ENCODE measurements at regions not wholly inside any gene's neighbourhood (a gene's known extent, or its start where the extent isn't known, plus 50 kb on each side); places are given as distances from the start of the nearest gene placed in this dataset.

- no peak for TF ChIP-seq EP300 (IDR thresholded peaks at IDR 0.05)
These were observed 206.5 kb downstream of the MFSD1 start for GRCh38 chr3:159008401-159008800.

GRCh38 chr3:159018341-159018740 lies 216.5 kb downstream of the MFSD1 start:
- 78 to 87% methylated on average over 2 of the region's 2 CpGs for WGBS, 2 donors
- DNase-seq: no peak
- Histone ChIP-seq H3K4me3 (no peak overlapping the region), H3K27ac (no peak overlapping the region), H3K4me1 (no peaks in the 10 kb centered on the region), H3K36me3 (no peaks in the 10 kb centered on the region), H3K9me3 (peaks cover 0 to 6% (median 4%) of the 10 kb centered on the region in 4 donors), H3K27me3 (no peaks in the 10 kb centered on the region)
- intact Hi-C loops (cut with DNase I): no loop called here
- TF ChIP-seq POLR2A (IDR thresholded peaks at IDR 0.05) (no peak), POLR2AphosphoS5 (IDR thresholded peaks at IDR 0.05) (no peak), EP300 (IDR thresholded peaks at IDR 0.05) (no peak), CTCF (IDR thresholded peaks at IDR 0.05) (no peak)

More at GRCh38 chr3:159008401-159008800, 206.5 kb downstream of the MFSD1 start:
- no peaks in the 10 kb centered on the region for H3K36me3 ChIP-seq
- 54% methylated on average over 4 of the region's 4 CpGs for WGBS, 2 donors
- H3K27me3 ChIP-seq: no peaks in the 10 kb centered on the region
- H3K27ac ChIP-seq: no peak overlapping the region
- no peaks in the 10 kb centered on the region for H3K9me3 ChIP-seq
- H3K4me3 ChIP-seq: no peak overlapping the region
- intact Hi-C loops (cut with DNase I): no loop called here
- no peaks in the 10 kb centered on the region for H3K4me1 ChIP-seq
- DNase-seq: no peak

GRCh38 chr3:159025733-159026132 lies 223.9 kb downstream of the MFSD1 start:
- intact Hi-C loops (cut with DNase I): no loop called here
- Histone ChIP-seq H3K4me1 (no peaks in the 10 kb centered on the region), H3K9me3 (peaks cover 0 to 6% (median 4%) of the 10 kb centered on the region in 4 donors), H3K27me3 (no peaks in the 10 kb centered on the region), H3K36me3 (no peaks in the 10 kb centered on the region), H3K27ac (no peak overlapping the region), H3K4me3 (no peak overlapping the region)
- 38 to 72% methylated on average over 2 of the region's 2 CpGs for WGBS, 2 donors
- no peak for DNase-seq
- TF ChIP-seq EP300 (IDR thresholded peaks at IDR 0.05): no peak
- no peak for TF ChIP-seq CTCF (IDR thresholded peaks at IDR 0.05)

- Histone ChIP-seq H3K4me3 (no peak overlapping the region), H3K36me3 (no peaks in the 10 kb centered on the region), H3K27ac (no peak overlapping the region), H3K9me3 (peaks cover 0 to 6% (median 4%) of the 10 kb centered on the region in 4 donors), H3K27me3 (no peaks in the 10 kb centered on the region), H3K4me1 (no peaks in the 10 kb centered on the region)
- intact Hi-C loops (cut with DNase I): no loop called here
- WGBS, 2 donors: 92 to 98% methylated on average over 1 of the region's 1 CpG
- no peak for TF ChIP-seq EP300 (IDR thresholded peaks at IDR 0.05)
- no peak for TF ChIP-seq POLR2AphosphoS5 (IDR thresholded peaks at IDR 0.05)
- TF ChIP-seq CTCF (IDR thresholded peaks at IDR 0.05): no peak
- no peak for TF ChIP-seq POLR2A (IDR thresholded peaks at IDR 0.05)
- DNase-seq: no peak
These were observed 224.7 kb downstream of the MFSD1 start for GRCh38 chr3:159026510-159026909.

DNA sequence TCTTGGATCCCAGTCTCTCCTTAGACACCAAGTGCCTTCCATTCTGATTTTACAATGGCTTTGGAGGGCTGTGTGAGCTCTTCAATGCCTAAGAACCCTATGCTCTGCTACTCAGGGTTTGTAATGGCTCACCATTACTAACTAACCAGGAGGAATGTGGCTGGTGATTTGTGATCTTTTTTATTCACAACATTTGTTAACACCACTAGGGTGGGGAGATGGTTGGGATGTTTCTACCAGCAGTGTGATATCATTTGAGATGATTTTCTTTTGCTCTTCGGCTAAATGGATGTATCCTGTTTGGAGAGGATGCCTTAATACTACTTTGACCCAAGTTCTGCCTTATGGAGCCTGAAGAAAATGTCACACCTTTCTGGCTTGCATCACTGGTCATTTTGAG lies 226.9 kb downstream of the MFSD1 start:
- intact Hi-C loops (cut with DNase I): no loop called here

More for the DNA sequence above, 226.9 kb downstream of the MFSD1 start:
- Histone ChIP-seq H3K4me3 (no peak overlapping the region), H3K4me1 (no peaks in the 10 kb centered on the region), H3K27ac (no peak overlapping the region), H3K36me3 (no peaks in the 10 kb centered on the region), H3K9me3 (no peaks in the 10 kb centered on the region), H3K27me3 (no peaks in the 10 kb centered on the region)
- WGBS, 2 donors: 85 to 90% methylated on average over 1 of the region's 1 CpG
- TF ChIP-seq POLR2AphosphoS5 (IDR thresholded peaks at IDR 0.05) (no peak), EP300 (IDR thresholded peaks at IDR 0.05) (no peak), CTCF (IDR thresholded peaks at IDR 0.05) (no peak), POLR2A (IDR thresholded peaks at IDR 0.05) (no peak)
- DNase-seq: no peak
